SJCRH30 (cell line): ENCODE measurements at regions not wholly inside any gene's neighbourhood (a gene's known extent, or its start where the extent isn't known, plus 50 kb on each side); places are given as distances from the start of the nearest gene placed in this dataset.
"Not testable (repeated sequence)": the region's sequence is repeated elsewhere in the genome, so short reads cannot be mapped to it uniquely, and the experiment has no call there.

Experiments used
- DNase-seq, 2 experiments: peaks; one replicate each; pipeline ENCODE4 v3.0.0-alpha.2; 2015 to 2020
- H3K27ac ChIP-seq: fragments of 250-450 bp; sonication (Bioruptor Pico); 2 replicates; pipeline ENCODE4 v1.5.1; 2020; ENCODE audit warnings: mild to moderate bottlenecking, moderate library complexity
- H3K27me3 ChIP-seq: fragments of 250-450 bp; sonication (Bioruptor Pico); 2 replicates; pipeline ENCODE4 v1.5.1; 2020; ENCODE audit warnings: mild to moderate bottlenecking, moderate library complexity
- H3K36me3 ChIP-seq: fragments of 250-450 bp; sonication (Bioruptor Pico); 2 replicates; pipeline ENCODE4 v1.5.1; 2020; ENCODE audit warnings: mild to moderate bottlenecking, moderate library complexity
- H3K4me1 ChIP-seq: fragments of 250-450 bp; sonication (Bioruptor Pico); 2 replicates; pipeline ENCODE4 v1.5.1; 2020; ENCODE audit warnings: mild to moderate bottlenecking, moderate library complexity
- H3K4me3 ChIP-seq: fragments of 250-450 bp; sonication (Bioruptor Pico); 2 replicates; pipeline ENCODE4 v1.5.1; 2020; ENCODE audit warnings: mild to moderate bottlenecking, moderate library complexity
- H3K9me3 ChIP-seq: fragments of 250-450 bp; sonication (Bioruptor Pico); replicated peaks from 2 replicates; pipeline ENCODE4 v1.5.1; 2020; ENCODE audit warnings: mild to moderate bottlenecking, moderate library complexity

- Histone ChIP-seq H3K36me3 (no peaks in the 10 kb centered on the region), H3K4me1 (no peaks in the 10 kb centered on the region), H3K27ac (no peak overlapping the region), H3K9me3 (no peaks in the 10 kb centered on the region), H3K27me3 (no peaks in the 10 kb centered on the region), H3K4me3 (no peak overlapping the region)
- no peak for DNase-seq
Measured at GRCh38 chr3:59178698-59179097, 128.9 kb upstream of the CFAP20DC start.

DNA sequence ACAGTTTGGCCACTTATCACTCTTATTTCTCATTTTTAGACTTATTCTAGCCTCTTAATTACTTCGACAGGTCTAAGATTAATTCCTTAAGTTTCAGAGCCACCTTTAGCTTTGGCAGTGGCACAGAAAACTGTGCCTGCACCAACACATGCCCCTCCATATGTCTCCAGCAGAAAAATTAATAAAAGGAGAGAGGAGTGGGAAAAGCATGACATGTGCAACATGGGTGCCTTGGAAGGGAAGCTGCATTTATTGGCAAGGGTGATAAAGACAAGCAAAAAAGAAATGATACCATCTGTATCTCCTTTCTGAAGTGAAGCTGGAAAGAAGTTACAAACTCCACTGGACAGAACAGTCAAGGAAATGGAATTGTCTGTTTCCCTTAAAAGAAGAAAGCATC, 121.7 kb upstream of the CFAP20DC start:
- no peak overlapping the region for H3K27ac ChIP-seq
- H3K4me3 ChIP-seq: no peak overlapping the region
- H3K36me3 ChIP-seq: no peaks in the 10 kb centered on the region
- DNase-seq: no peak
- no peaks in the 10 kb centered on the region for H3K27me3 ChIP-seq
- no peaks in the 10 kb centered on the region for H3K4me1 ChIP-seq
- no peaks in the 10 kb centered on the region for H3K9me3 ChIP-seq

DNA sequence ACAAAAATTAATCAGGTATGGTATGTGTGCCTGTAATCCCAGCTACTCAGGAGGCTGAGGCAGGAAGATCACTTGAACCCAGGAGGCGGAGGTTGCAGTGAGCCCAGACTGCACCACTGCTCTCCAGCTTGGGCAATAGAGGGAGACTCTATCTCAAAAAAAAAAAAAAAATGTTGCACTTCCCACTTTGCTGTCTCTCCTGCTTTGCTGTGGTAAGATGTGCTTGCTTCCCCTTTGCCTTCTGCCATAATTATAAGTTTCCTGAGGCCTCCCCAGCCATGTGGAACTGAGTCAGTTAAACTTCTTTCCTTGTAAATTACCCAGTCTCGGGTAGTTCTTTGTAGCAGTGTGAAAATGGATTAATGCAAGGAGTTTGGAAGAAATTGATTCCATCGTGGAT, 120.3 kb upstream of the CFAP20DC start:
- H3K4me3 ChIP-seq, H3K36me3 ChIP-seq, H3K27me3 ChIP-seq, H3K4me1 ChIP-seq, H3K27ac ChIP-seq, DNase-seq, H3K9me3 ChIP-seq: not testable (repeated sequence)

- Histone ChIP-seq H3K27ac (no peak overlapping the region), H3K27me3 (no peaks in the 10 kb centered on the region), H3K4me1 (no peaks in the 10 kb centered on the region), H3K36me3 (no peaks in the 10 kb centered on the region), H3K4me3 (no peak overlapping the region), H3K9me3 (no peaks in the 10 kb centered on the region)
- DNase-seq: no peak
Measured at GRCh38 chr3:59167756-59168155, 117.9 kb upstream of the CFAP20DC start.

- Histone ChIP-seq H3K9me3 (no peaks in the 10 kb centered on the region), H3K4me1 (no peaks in the 10 kb centered on the region), H3K36me3 (no peaks in the 10 kb centered on the region), H3K4me3 (no peak overlapping the region), H3K27ac (no peak overlapping the region), H3K27me3 (no peaks in the 10 kb centered on the region)
- no peak for DNase-seq
Measured at GRCh38 chr3:59163953-59164352, 114.1 kb upstream of the CFAP20DC start.

DNA sequence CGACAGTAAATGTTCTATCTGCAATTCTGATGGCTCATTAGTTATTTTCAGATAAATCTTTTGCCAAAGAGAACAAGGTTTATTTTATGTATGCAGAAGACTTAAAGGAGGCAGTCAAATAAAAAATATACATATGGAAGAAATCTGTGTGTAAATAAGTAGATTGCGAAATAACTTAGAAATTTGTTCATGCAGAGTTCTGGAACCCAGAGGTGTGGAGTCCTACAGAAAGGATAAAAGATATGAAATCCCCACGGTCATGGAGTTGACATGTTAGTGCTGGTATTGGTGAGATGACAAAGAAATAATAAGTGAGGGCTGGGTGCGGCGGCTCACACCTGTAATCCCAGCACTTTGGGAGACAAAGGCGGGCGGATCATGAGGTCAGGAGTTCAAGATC, 111.2 kb upstream of the CFAP20DC start:
- Histone ChIP-seq H3K27ac (no peak overlapping the region), H3K36me3 (no peaks in the 10 kb centered on the region), H3K4me3 (no peak overlapping the region), H3K27me3 (no peaks in the 10 kb centered on the region), H3K4me1 (no peaks in the 10 kb centered on the region), H3K9me3 (no peaks in the 10 kb centered on the region)
- DNase-seq: no peak

GRCh38 chr3:59160133-59160746, 110.4 kb upstream of the CFAP20DC start:
- Histone ChIP-seq H3K36me3 (no peaks in the 10 kb centered on the region), H3K27ac (no peak overlapping the region), H3K9me3 (no peaks in the 10 kb centered on the region), H3K4me1 (no peaks in the 10 kb centered on the region), H3K27me3 (no peaks in the 10 kb centered on the region), H3K4me3 (no peak overlapping the region)
- DNase-seq: no peak

GRCh38 chr3:59153648-59154047, 103.8 kb upstream of the CFAP20DC start:
- H3K27ac ChIP-seq: no peak overlapping the region
- no peaks in the 10 kb centered on the region for H3K9me3 ChIP-seq
- DNase-seq: no peak
- no peaks in the 10 kb centered on the region for H3K4me1 ChIP-seq
- no peaks in the 10 kb centered on the region for H3K27me3 ChIP-seq
- H3K4me3 ChIP-seq: no peak overlapping the region
- no peaks in the 10 kb centered on the region for H3K36me3 ChIP-seq

DNA sequence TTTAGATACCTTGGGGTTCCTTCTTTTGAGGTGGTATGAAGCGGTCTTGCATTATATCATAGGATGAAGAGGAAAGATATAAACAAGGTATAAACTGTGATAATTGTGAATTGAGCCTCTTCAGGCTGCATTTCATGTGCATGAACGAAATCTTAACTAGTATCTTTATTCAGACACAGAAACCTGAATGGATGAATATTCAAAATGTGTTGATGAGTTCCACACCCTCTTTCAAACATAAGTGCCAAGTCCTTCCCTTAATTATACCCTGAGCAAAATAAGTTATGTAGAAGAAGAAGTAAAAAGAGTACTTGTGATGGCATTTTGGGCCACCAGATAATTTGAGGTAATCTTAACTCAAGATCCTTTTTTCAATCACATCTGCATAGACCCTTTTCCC, 103.1 kb upstream of the CFAP20DC start:
- no peaks in the 10 kb centered on the region for H3K9me3 ChIP-seq

GRCh38 chr3:59150039-59150438, 100.2 kb upstream of the CFAP20DC start:
- Histone ChIP-seq H3K27ac (no peak overlapping the region), H3K4me3 (no peak overlapping the region)
- no peak for DNase-seq

More for the DNA sequence above, 103.1 kb upstream of the CFAP20DC start:
- Histone ChIP-seq H3K4me3 (no peak overlapping the region), H3K36me3 (no peaks in the 10 kb centered on the region), H3K27ac (no peak overlapping the region), H3K27me3 (no peaks in the 10 kb centered on the region), H3K4me1 (no peaks in the 10 kb centered on the region)
- no peak for DNase-seq

DNA sequence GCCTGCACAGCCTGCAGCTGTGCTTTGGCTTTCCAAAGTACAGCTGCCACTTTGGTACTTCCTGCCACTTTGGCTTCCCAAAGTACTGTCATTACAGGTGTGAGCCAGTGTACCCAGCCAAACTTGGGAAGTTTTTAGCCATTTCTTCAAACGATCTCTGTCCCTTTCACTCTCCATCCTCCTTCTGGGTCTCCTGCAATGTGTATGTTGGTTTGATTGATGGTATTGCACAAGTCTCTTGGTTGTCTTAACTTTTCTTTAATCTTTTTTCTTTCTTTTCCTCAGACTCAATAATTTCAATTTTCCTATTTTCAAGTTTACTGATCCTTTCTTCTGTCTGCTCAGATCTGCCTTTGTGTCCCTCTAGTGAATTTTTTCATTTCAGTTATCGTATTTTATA, 99.3 kb upstream of the CFAP20DC start:
- no peak overlapping the region for H3K4me3 ChIP-seq
- H3K4me1 ChIP-seq: no peaks in the 10 kb centered on the region
- no peaks in the 10 kb centered on the region for H3K36me3 ChIP-seq
- no peaks in the 10 kb centered on the region for H3K9me3 ChIP-seq
- H3K27ac ChIP-seq: no peak overlapping the region
- H3K27me3 ChIP-seq: no peaks in the 10 kb centered on the region
- DNase-seq: no peak

More at GRCh38 chr3:59150039-59150438, 100.2 kb upstream of the CFAP20DC start:
- no peaks in the 10 kb centered on the region for H3K27me3 ChIP-seq
- no peaks in the 10 kb centered on the region for H3K36me3 ChIP-seq
- no peaks in the 10 kb centered on the region for H3K9me3 ChIP-seq
- no peaks in the 10 kb centered on the region for H3K4me1 ChIP-seq

- no peak overlapping the region for H3K27ac ChIP-seq
- H3K4me3 ChIP-seq: no peak overlapping the region
Measured at GRCh38 chr3:59143447-59143846, 93.6 kb upstream of the CFAP20DC start.

GRCh38 chr3:59142556-59142955, 92.7 kb upstream of the CFAP20DC start:
- Histone ChIP-seq H3K4me1 (no peaks in the 10 kb centered on the region), H3K9me3 (no peaks in the 10 kb centered on the region), H3K4me3 (no peak overlapping the region), H3K27me3 (no peaks in the 10 kb centered on the region), H3K36me3 (no peaks in the 10 kb centered on the region), H3K27ac (no peak overlapping the region)
- DNase-seq: peak in 1 of 2 experiments; percentile 3

More at GRCh38 chr3:59143447-59143846, 93.6 kb upstream of the CFAP20DC start:
- H3K9me3 ChIP-seq: no peaks in the 10 kb centered on the region
- no peaks in the 10 kb centered on the region for H3K4me1 ChIP-seq
- H3K27me3 ChIP-seq: no peaks in the 10 kb centered on the region
- no peak for DNase-seq
- no peaks in the 10 kb centered on the region for H3K36me3 ChIP-seq

- Histone ChIP-seq H3K4me1 (no peaks in the 10 kb centered on the region), H3K27ac (no peak overlapping the region), H3K9me3 (no peaks in the 10 kb centered on the region)
Measured at GRCh38 chr3:59138966-59139365, 89.1 kb upstream of the CFAP20DC start.

GRCh38 chr3:59137415-59137814, 87.6 kb upstream of the CFAP20DC start:
- H3K27me3 ChIP-seq: no peaks in the 10 kb centered on the region
- H3K9me3 ChIP-seq: no peaks in the 10 kb centered on the region

More at GRCh38 chr3:59138966-59139365, 89.1 kb upstream of the CFAP20DC start:
- Histone ChIP-seq H3K27me3 (no peaks in the 10 kb centered on the region), H3K36me3 (no peaks in the 10 kb centered on the region), H3K4me3 (no peak overlapping the region)
- no peak for DNase-seq

DNA sequence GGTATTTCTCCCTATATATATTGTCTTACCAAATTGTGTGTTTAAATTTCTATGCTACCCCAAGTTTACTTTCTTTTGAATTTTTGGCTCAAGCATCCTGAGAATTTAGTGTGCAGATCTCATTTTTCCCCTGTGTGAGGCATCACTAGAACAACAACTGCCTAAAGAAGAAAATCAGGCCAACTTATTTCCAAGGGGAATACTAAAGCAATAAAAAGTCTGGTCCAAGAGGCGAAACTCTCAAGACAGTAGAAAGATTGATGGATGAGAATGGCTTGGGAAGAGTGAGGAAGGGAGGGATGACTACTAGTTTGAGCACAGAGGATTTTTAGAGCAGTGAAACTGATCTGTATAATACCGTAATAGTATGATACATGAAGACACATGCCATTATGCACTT, 86.3 kb upstream of the CFAP20DC start:
- Histone ChIP-seq H3K4me1 (no peaks in the 10 kb centered on the region), H3K36me3 (no peaks in the 10 kb centered on the region), H3K4me3 (no peak overlapping the region), H3K27ac (no peak overlapping the region), H3K27me3 (no peaks in the 10 kb centered on the region), H3K9me3 (no peaks in the 10 kb centered on the region)
- DNase-seq: no peak

More at GRCh38 chr3:59137415-59137814, 87.6 kb upstream of the CFAP20DC start:
- DNase-seq: no peak
- Histone ChIP-seq H3K4me3 (no peak overlapping the region), H3K36me3 (no peaks in the 10 kb centered on the region), H3K4me1 (no peaks in the 10 kb centered on the region), H3K27ac (no peak overlapping the region)
